Karpas-422 (cell line): ENCODE measurements at regions not wholly inside any gene's neighbourhood (a gene's known extent, or its start where the extent isn't known, plus 50 kb on each side); places are given as distances from the start of the nearest gene placed in this dataset.

Experiments used
- DNase-seq: peaks from one replicate; pipeline ENCODE4 v3.0.0-alpha.2; 2015
- H2AFZ ChIP-seq: fragments of 200-600 bp; sonication (generic); 2 replicates; pipeline ENCODE4 v1.6.1; 2014; ENCODE audit warnings: antibody characterized with exemption, low read length, mixed read lengths
- H3K27ac ChIP-seq: fragments of 200-600 bp; sonication (generic); 2 replicates; pipeline ENCODE4 v1.5.1; 2014; ENCODE audit warnings: mild to moderate bottlenecking, low read length, moderate library complexity
- H3K27me3 ChIP-seq: fragments of 200-600 bp; sonication (generic); 2 replicates; pipeline ENCODE4 v1.6.1; 2014; ENCODE audit warnings: low read length, mixed read lengths
- H3K36me3 ChIP-seq: fragments of 200-600 bp; sonication (generic); 2 replicates; pipeline ENCODE4 v1.6.1; 2014; ENCODE audit warnings: low read length, mixed read lengths; ENCODE audit not compliant: insufficient read depth
- H3K4me1 ChIP-seq: fragments of 200-600 bp; sonication (generic); 2 replicates; pipeline ENCODE4 v1.6.1; 2014; ENCODE audit warnings: mild to moderate bottlenecking, low read length, mixed read lengths
- H3K4me2 ChIP-seq: fragments of 200-600 bp; sonication (generic); 2 replicates; pipeline ENCODE4 v1.6.1; 2014; ENCODE audit warnings: low read length, low read depth, mild to moderate bottlenecking; ENCODE audit not compliant: poor library complexity, severe bottlenecking
- H3K4me3 ChIP-seq: fragments of 200-600 bp; sonication (generic); 2 replicates; pipeline ENCODE4 v1.5.1; 2014; ENCODE audit warnings: mild to moderate bottlenecking, antibody characterized with exemption, low read length, mixed read lengths
- H3K79me2 ChIP-seq: fragments of 200-600 bp; sonication (generic); 2 replicates; pipeline ENCODE4 v1.6.1; 2014; ENCODE audit warnings: mild to moderate bottlenecking, low read length, mixed read lengths
- H3K9ac ChIP-seq: fragments of 200-600 bp; sonication (generic); 2 replicates; pipeline ENCODE4 v1.6.0; 2014; ENCODE audit warnings: low read length
- H3K9me2 ChIP-seq: fragments of 200-600 bp; sonication (generic), shearing (Covaris generic); replicated peaks from 2 replicates; pipeline ENCODE4 v1.6.0; 2014; ENCODE audit warnings: mild to moderate bottlenecking, low read length, moderate library complexity; ENCODE audit not compliant: insufficient read depth
- H3K9me3 ChIP-seq: fragments of 300-700, 200-600 bp; sonication (generic); 2 replicates; pipeline ENCODE4 v1.6.1; 2014; ENCODE audit warnings: low read length, mixed read lengths
- H4K20me1 ChIP-seq: fragments of 200-600 bp; sonication (generic); 2 replicates; pipeline ENCODE4 v1.6.1; 2014; ENCODE audit warnings: mild to moderate bottlenecking, antibody characterized with exemption, low read length, low read depth; ENCODE audit not compliant: insufficient read depth

GRCh38 chr10:125578658-125579315, 104.2 kb downstream of the TEX36 start:
- H3K79me2 ChIP-seq = no peaks in the 10 kb centered on the region
- no peaks in the 10 kb centered on the region for H4K20me1 ChIP-seq
- H3K4me1 ChIP-seq = no peaks in the 10 kb centered on the region
- H3K36me3 ChIP-seq = no peaks in the 10 kb centered on the region
- H2AFZ ChIP-seq = no peak overlapping the region
- no peak for DNase-seq
- H3K4me3 ChIP-seq = no peak overlapping the region
- no peak overlapping the region for H3K4me2 ChIP-seq
- H3K27me3 ChIP-seq = no peaks in the 10 kb centered on the region; the same call in 1 of the 2 replicates
- no peak overlapping the region for H3K27ac ChIP-seq
- H3K9me3 ChIP-seq = no peaks in the 10 kb centered on the region
- H3K9ac ChIP-seq = no peak overlapping the region
- no peaks in the 10 kb centered on the region for H3K9me2 ChIP-seq

DNA sequence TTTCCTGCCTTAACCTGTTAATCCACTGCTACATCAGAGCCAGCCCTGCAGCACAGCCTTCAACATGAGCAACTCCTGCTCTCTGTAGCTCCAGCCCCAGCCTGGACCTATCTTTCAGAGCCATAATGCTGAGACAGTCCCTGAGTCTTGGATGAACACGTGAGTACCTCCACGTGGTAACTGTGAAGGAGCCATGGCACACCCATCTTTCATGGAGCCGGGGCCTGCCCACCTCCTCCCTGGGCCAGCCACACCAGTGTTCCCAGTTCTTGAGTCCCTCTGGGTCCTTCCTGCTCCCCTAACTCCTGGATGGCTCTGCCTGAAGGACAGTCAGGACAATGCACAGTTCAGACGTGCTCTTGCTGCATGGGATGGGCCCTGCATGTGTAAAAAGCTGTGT, 107.1 kb downstream of the TEX36 start:
- H4K20me1 ChIP-seq = no peaks in the 10 kb centered on the region
- no peak overlapping the region for H3K4me2 ChIP-seq
- no peaks in the 10 kb centered on the region; the same call in 1 of the 2 replicates for H3K27me3 ChIP-seq
- H3K27ac ChIP-seq = no peak overlapping the region
- no peaks in the 10 kb centered on the region for H3K4me1 ChIP-seq
- no peak for DNase-seq
- no peaks in the 10 kb centered on the region for H3K9me2 ChIP-seq
- H3K4me3 ChIP-seq = no peak overlapping the region
- no peaks in the 10 kb centered on the region for H3K9me3 ChIP-seq
- no peak overlapping the region for H3K9ac ChIP-seq
- H3K79me2 ChIP-seq = no peaks in the 10 kb centered on the region
- H2AFZ ChIP-seq = no peak overlapping the region
- no peaks in the 10 kb centered on the region for H3K36me3 ChIP-seq

GRCh38 chr10:125568156-125568555, 114.8 kb downstream of the TEX36 start:
- Histone ChIP-seq H3K79me2 (no peaks in the 10 kb centered on the region), H3K4me3 (no peak overlapping the region), H3K27me3 (no peaks in the 10 kb centered on the region), H3K9ac (no peak overlapping the region), H2AFZ (no peak overlapping the region), H3K9me3 (no peaks in the 10 kb centered on the region), H3K9me2 (no peaks in the 10 kb centered on the region), H3K4me2 (no peak overlapping the region), H3K36me3 (no peaks in the 10 kb centered on the region), H3K4me1 (no peaks in the 10 kb centered on the region), H3K27ac (no peak overlapping the region), H4K20me1 (no peaks in the 10 kb centered on the region)
- no peak for DNase-seq

DNA sequence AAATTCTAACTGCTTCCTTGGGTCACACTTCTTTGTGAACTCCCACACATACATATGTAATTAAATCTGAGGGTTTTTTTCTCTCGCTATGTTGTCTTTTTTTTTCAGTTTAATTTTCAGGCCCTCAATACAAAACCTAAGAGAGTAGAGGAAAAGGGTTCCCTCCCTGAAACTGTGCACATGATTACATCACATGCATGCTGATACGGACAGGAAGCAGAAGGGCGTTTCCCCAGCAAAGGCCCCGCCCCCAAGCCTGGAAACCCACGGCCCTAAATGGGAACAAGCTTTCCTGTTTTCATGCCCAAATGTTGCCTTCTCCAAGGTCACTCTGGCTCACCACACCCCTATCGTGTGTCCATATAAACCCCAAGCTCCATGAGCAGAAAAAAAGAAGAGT, 115.4 kb downstream of the TEX36 start:
- Histone ChIP-seq H3K4me2 (no peak overlapping the region), H3K4me3 (no peak overlapping the region), H3K9me2 (no peaks in the 10 kb centered on the region), H3K27ac (no peak overlapping the region), H3K4me1 (no peaks in the 10 kb centered on the region), H4K20me1 (no peaks in the 10 kb centered on the region), H3K27me3 (no peaks in the 10 kb centered on the region), H3K9ac (no peak overlapping the region), H3K36me3 (no peaks in the 10 kb centered on the region), H3K79me2 (no peaks in the 10 kb centered on the region), H3K9me3 (no peaks in the 10 kb centered on the region), H2AFZ (no peak overlapping the region)
- DNase-seq = no peak

DNA sequence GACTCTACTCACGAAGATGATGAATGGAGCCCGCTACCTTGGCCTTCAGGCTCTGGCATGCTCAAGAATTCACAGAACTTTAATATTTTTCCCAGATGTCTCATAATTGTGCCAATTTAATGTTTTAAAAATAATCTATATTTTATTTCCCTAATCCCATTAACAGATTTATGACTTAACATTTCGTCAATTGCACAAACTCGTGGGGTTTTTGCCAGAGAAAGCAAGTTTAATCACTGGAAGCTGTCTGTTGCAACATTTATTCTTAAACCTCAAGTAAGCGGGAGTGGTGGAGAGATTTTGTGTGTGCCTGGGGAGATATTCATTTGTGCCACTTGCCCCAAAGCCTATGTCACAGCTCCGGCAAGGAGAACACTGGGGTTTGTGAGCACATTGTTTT, 117.9 kb downstream of the TEX36 start:
- no peaks in the 10 kb centered on the region for H3K27me3 ChIP-seq
- no peak overlapping the region for H2AFZ ChIP-seq
- no peaks in the 10 kb centered on the region for H3K36me3 ChIP-seq
- H3K4me2 ChIP-seq = no peak overlapping the region
- H3K9ac ChIP-seq = no peak overlapping the region
- H3K4me3 ChIP-seq = no peak overlapping the region
- H3K27ac ChIP-seq = no peak overlapping the region
- H3K4me1 ChIP-seq = no peaks in the 10 kb centered on the region
- H3K9me2 ChIP-seq = no peaks in the 10 kb centered on the region
- no peaks in the 10 kb centered on the region for H4K20me1 ChIP-seq
- no peak for DNase-seq
- H3K9me3 ChIP-seq = no peaks in the 10 kb centered on the region
- no peaks in the 10 kb centered on the region for H3K79me2 ChIP-seq

DNA sequence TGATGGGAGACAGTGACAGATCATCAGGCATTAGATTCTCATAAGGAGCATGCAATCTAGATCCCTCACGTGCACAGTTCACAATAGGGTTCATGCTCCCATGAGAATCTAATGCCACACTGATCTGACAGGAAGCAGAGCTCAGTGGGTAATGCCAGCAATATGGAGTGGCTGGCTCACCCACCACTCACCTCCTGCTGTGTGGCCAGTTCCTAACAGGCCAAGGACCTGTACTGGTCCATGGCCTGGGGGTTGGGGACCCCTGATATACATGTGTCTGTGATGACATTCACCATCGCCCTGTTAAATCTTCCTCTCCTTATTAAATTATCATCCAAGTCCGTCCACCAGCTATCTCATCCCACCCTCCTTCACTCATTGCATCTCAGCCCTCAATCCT, 118.4 kb downstream of the TEX36 start:
- H3K4me1 ChIP-seq = no peaks in the 10 kb centered on the region
- no peak overlapping the region for H3K4me3 ChIP-seq
- no peaks in the 10 kb centered on the region for H3K36me3 ChIP-seq
- no peak for DNase-seq
- H3K79me2 ChIP-seq = no peaks in the 10 kb centered on the region
- no peaks in the 10 kb centered on the region for H3K9me3 ChIP-seq
- H2AFZ ChIP-seq = no peak overlapping the region
- no peak overlapping the region for H3K27ac ChIP-seq
- H3K4me2 ChIP-seq = no peak overlapping the region
- H3K9me2 ChIP-seq = no peaks in the 10 kb centered on the region
- H4K20me1 ChIP-seq = no peaks in the 10 kb centered on the region
- no peaks in the 10 kb centered on the region for H3K27me3 ChIP-seq
- no peak overlapping the region for H3K9ac ChIP-seq

DNA sequence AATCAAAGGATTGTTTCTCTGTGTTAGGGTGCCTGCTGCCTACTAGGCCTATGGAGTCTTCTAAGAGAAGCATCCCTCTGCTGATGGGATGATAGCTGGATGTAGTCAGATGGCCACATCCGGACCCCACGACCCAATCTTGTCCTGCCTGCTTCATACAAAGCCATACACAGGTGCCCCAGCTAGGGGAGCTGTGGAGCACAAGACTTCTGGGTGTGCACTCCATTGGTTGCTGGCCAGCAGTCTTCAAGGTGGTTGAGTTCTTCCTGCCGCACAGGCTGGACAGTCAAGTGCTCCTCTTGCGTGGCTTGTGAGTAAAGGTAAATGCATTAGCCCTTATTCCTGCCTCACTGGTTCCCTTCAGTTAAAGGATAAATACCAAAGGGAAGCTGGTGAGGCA, 120.2 kb downstream of the TEX36 start:
- Histone ChIP-seq H3K9me3 (no peaks in the 10 kb centered on the region), H3K9ac (no peak overlapping the region), H3K27ac (no peak overlapping the region), H3K79me2 (no peaks in the 10 kb centered on the region), H3K36me3 (no peaks in the 10 kb centered on the region), H3K4me3 (no peak overlapping the region), H3K4me2 (no peak overlapping the region), H3K27me3 (no peaks in the 10 kb centered on the region), H3K4me1 (no peaks in the 10 kb centered on the region), H2AFZ (no peak overlapping the region), H4K20me1 (no peaks in the 10 kb centered on the region), H3K9me2 (no peaks in the 10 kb centered on the region)
- no peak for DNase-seq

DNA sequence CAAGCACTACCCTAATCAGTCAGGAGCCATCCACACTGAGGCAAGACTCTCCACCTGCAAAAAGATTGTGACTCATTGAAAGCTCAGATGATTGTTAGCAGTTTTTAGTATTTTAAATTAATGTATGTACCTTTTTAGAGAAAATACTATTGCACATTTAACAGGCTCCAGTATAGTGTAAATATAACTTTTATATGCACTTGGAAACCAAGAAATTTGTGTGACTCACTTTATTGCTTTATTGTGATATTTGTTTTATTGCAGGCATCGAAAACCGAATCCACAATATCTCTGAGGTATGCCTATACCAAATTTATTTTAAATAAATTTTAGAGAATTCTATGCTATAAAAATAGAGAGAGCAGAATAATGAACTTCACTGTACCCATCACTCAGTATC, 122.0 kb downstream of the TEX36 start:
- H3K4me2 ChIP-seq = no peak overlapping the region
- H3K79me2 ChIP-seq = no peaks in the 10 kb centered on the region
- no peaks in the 10 kb centered on the region for H3K9me2 ChIP-seq
- DNase-seq = no peak
- no peaks in the 10 kb centered on the region for H3K9me3 ChIP-seq
- no peak overlapping the region for H3K27ac ChIP-seq
- H2AFZ ChIP-seq = no peak overlapping the region
- H3K4me1 ChIP-seq = no peaks in the 10 kb centered on the region
- no peaks in the 10 kb centered on the region for H4K20me1 ChIP-seq
- no peak overlapping the region for H3K4me3 ChIP-seq
- no peaks in the 10 kb centered on the region for H3K27me3 ChIP-seq
- no peak overlapping the region for H3K9ac ChIP-seq
- no peaks in the 10 kb centered on the region for H3K36me3 ChIP-seq

GRCh38 chr10:125559210-125559609, 123.8 kb downstream of the TEX36 start:
- H3K27ac ChIP-seq = no peak overlapping the region
- no peaks in the 10 kb centered on the region for H3K9me3 ChIP-seq
- DNase-seq = no peak
- H3K9me2 ChIP-seq = no peaks in the 10 kb centered on the region
- no peaks in the 10 kb centered on the region for H3K27me3 ChIP-seq
- no peak overlapping the region for H3K9ac ChIP-seq
- H3K36me3 ChIP-seq = no peaks in the 10 kb centered on the region
- H3K4me3 ChIP-seq = no peak overlapping the region
- H3K79me2 ChIP-seq = no peaks in the 10 kb centered on the region
- no peak overlapping the region for H3K4me2 ChIP-seq
- H4K20me1 ChIP-seq = no peaks in the 10 kb centered on the region
- H3K4me1 ChIP-seq = no peaks in the 10 kb centered on the region
- no peak overlapping the region for H2AFZ ChIP-seq
